Epidermal melanocyte (primary cell): ENCODE measurements at regions not wholly inside any gene's neighbourhood (a gene's known extent, or its start where the extent isn't known, plus 50 kb on each side); places are given as distances from the start of the nearest gene placed in this dataset.

ENCODE experiments used
- DNase-seq: peaks from one replicate; pipeline ENCODE4 v3.0.0; 2011; ENCODE audit warnings: low spot score; ENCODE audit not compliant: insufficient read length

DNA sequence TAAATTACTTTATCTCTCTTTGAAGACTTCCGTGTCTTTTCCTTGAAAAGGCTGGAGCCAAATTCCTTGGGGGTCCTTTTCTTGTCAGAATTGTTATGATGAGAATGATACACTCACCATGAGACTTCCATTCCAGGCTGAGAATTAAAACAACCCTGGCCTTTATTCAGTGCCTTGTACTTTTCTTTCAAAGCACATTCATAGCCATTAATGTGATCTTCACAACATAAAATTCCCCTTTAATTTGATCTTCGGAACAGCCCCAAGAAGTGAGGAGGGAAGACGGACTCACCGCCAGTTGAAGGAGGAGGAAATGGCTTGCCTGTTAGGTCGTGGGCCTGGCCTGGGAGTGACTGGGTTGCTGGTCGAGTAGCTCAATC, 127.3 kb downstream of the DDX1 start:
- no peak for DNase-seq

DNA sequence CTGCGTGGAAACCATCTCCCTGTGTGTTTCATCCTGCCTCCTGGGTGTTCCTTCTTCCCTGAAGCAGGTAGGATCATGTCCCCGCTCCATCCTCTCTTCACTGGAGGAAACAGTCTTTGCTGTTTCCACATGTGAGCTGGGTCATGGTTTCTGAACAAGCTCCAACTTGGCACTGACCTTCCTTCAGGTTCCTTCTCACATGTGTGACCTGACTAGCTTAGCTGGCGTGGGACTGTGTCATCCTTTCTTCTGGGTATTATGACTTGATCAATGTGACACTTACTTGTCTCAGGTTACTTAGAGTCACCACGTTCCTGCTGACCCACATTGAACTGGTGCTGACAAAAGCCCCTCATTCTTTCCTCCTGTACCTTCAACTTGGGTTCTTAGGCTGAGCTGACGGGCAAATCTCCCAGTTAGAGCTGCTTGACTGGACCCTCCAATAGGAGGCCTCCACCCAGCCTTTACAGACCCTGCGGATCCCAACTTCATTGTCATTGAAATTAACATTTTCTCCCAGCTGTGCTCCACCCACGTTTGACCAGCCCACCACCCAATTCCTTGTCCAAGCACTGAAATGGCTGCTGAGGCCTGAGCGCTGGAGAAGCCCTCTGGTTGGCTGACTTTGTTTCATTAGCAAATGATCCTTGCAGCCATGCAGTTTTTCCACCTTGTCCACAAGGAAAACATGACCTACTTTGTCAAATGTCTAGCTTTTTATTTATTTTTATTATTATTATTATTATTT, 128.1 kb downstream of the DDX1 start:
- DNase-seq: no peak

DNA sequence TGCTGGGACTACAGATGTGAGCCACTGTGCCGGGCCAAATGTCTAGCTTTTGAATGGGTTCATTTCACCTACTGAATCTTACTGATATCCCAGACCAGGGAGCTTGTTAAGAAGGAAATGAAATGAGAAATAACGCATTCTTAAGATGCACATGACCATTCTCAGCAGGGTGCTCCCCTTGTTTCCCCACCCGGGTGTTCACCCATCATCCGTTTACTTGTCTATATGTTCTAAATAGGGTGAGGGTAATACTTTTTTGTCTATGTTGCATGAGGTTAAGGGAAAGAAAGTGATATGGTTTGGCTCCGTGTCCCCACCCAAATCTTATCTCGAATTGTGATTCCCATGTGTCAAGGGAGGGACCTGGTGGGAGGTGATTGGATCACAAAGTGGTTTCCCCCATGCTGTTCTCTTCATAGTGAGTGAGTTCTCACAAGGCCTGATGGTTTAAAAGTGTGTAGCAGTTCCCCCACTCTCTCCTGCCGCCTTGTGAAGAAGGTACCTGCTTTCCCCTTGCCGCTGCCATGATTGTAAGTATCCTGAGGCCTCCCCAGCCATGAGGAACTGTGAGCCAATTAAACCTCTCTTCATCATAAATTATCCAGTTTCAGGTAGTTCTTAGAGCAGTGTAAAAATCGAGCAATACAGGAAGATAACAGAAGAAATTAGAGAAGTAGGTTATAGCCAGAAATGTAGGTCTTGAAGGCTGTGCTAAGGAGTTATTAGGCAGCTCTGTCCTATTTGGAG, 129.1 kb downstream of the DDX1 start:
- no peak for DNase-seq

DNA sequence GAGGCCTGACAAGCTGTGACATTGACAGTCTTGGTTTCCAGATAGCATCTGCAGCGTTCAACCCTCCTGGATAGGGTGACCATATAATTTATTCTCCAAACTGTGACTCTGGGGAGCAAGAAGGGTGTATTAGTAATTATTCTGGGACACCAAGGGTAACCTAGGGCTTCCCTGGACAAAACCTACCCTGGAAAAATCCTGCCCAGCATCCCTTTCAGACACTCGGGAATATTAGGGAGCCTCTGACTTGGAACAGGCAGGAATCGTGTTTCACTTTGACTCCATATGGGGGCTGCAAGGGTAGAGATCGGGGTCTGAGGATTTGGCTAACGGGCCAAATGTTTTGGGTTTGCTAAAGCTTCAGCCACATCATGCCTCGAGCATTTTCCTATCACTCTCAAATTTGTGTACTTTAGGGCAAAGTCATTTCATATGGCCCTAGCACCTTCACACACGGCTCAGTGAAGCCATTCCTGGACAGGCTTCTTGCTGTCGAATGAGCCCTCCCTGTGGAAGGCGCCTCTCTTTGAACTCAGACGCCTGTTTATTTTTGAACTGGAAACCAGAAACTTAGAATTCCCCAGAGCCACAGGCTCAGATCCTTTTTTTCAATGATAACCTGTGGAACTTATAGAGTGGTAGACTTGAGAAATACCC, 129.9 kb downstream of the DDX1 start:
- DNase-seq: no peak

DNA sequence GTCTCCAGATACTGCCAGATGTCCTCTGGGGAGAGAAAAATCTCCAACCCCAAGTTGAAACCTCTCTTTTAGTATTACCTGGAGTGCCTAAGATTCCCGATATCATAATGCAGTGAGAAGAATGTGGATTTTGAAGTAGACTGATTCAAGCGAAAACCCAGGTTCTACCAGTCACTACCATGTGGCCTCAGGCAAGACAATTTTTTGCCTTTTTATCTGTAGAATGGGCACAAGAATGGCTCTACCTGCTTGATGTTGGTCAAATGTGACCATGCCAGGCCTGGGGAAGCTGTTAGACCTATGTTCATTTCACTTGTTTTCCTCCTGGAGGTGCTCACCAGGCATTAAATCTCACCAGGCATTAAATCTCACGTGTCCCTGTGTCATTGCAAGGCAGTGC, 131.3 kb downstream of the DDX1 start:
- no peak for DNase-seq

DNA sequence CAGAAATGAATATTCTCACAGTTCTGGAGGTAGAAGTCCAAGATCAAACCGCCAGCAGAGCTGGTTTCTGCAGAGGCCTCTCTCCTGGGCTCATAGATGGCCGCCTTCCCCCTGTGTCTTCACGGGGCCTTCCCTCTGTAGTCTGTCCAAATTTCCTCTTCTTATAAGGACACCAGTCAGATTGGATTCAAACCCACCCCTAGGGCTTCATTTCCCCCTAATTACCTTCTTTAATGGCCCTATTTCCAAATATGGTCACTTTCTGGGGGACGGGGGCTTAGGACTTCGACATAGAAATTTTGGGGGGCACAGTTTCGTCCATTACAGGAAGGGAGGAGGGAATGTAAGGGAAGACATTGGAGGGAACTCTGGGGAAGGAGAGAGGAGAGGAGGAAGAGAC, 132.6 kb downstream of the DDX1 start:
- DNase-seq: no peak

DNA sequence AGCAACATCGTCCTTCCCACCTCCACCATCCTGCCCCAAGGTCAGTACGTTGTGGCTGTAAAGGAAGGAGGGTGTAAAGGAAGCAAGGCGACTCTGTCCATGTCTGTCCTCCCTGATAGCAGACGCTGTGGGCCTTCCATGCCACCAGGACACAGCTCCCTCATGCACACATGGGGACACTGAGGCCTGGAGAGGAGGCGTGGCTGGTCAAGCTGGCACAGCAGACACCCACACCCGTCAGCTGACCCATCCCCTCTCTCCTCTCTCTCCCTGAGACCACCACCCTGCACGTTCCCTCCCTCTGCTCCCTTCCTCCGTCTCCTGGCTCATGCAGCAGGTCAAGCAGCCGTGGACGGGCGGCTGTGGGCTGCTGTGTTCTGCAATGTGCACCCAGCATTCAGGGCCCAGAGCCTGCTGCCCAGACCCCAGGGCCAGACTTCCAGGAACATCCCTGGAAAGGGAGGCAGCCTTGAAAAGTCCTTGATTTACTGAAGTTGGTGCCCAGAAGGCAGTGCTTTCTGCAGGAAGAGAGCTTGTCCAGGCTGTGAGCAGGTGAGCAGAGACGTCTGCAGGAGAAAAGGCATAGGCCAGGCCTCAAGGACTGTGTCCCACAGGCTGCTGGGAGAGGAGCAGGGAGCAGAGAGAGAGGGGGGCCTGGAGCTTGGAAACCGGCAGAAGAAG, 133.6 kb downstream of the DDX1 start:
- no peak for DNase-seq

DNA sequence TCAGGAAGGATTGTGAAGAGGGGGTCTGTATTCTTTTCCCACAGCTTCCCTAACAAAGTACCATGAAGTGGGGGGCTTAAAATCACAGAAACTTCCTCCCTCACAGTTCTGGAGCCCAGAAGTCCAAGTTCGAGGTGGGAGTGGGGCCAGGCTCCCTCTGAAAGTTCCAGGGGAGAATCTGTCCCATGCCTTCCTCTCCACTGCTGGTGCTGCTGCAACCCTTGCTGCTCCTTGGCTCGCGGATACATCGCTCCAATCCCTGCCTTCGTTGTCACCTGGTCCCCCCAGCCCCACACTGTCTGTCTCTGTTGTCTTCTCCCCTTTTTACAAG, 134.1 kb downstream of the DDX1 start:
- DNase-seq: no peak

DNA sequence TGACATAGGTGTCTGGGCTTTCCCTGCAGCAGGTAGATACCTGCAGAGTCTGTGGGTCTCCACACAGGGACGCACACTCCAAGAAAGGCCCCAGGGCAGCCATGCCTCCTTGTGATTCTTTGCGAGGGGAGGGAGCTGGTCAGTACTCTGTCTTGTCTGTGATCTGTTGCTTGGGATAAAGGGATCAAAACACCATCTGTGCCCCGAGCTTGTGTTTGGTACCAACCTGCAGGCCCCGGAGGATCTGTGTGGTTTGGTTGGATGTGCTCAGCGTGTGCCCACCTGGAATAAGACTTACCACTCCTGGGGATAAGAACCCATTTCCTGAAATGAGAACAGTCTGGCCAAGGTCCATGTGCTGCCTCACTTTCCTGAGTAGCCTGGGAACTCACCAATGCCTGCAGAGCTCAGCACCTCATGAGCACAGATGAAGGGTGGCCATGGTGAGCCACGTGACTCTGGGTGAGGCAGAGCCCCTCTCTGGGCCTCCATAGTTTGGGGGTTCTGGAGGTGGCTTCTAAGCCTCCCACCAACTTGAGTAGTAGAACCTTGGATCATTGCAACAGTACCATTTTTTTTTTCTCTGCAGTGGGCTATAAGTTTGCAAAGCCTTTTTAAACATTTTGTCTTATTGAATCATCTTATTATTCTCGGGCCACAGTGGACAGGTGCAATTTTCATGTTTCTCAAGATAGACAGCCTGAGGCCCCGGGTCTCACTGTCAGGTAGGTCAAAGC, 134.8 kb downstream of the DDX1 start:
- no peak for DNase-seq

DNA sequence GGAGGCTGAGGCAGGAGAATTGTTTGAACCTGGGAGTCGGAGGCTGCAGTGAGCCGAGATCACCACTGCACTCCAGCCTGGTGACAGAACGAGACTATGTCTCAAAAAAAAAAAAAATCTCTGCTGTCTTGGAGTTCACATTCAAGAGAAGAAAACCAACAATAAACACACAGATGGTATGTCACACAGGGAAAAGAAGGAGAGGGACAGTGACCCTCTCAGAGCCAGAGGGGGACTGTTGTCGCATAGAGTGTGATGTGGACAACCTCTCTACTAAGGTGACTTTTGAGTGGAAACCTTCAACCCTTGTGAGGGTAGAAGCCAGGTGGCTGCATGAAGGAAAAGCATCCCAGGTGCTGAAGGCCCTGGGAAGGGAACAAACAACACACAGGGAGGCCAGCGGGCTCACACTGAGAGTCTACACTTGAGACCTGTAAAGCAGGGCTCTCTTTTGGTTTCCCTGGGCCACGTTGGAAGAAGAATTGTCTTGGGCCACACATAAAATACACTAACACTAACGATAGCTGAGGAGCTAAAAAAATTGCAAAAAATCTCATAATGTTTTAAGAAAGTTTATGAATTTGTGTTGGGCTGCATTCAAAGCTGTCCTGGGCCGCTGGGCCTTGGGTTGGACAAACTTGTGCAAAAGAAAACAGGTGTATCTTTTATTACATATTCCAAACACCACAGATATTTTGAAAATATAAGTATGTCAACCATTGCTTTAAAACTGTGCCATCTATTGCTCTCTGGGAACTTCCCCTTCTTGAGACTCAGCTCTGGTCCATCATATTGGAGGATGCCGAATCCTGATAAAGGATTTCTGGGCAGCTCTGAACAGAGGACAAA, 136.0 kb downstream of the DDX1 start:
- no peak for DNase-seq

DNA sequence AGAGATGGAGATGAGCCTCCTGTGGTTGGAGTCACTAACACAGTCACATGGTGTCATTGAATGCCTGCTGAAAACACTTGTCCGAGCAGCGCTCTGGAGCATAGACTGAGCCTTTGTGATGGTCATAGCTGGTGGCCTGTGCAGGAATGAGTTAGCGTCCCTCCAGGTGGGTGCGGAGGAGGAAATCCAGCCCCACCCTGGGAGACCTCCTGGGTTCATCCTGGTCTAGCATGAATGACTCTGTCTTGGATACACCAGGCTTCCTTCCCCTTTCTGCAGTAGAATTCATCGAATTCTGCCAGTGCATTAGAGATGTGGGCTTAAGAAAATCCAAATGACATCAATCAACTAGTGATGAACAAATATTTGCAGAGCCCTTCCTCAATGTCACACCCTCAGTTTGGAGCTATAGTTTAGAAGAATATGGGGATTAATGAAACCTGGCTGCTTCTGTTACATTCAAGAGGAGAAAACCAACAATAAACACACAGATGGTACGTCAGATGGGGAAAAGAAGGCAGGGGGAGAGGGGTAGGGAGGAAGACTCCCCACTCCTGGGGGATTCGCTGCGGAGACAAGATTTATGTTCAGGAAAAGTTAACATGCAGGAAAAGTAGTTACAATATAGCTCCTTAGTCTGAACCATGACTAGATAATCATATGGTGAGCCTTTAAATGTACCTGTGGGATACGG, 136.7 kb downstream of the DDX1 start:
- no peak for DNase-seq

DNA sequence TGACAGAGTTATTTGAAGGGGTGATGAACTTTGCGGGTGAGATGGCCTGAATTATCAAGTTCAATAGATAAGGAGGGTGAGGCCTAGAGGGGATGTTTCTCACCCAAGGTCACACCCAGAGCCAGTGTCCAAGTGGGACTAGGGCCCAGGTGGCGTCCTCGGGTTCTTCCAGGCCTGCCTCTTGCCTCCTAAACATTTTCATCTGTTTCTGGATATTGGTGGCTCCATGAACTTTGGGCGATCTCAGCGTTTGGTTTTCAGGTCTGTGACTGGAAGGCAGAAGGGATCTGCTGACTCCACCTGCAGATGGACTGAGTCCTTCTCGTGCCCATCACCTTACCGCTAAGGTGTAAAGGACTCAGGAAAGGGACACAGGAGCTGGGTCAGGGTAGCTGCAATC, 137.3 kb downstream of the DDX1 start:
- DNase-seq: no peak

DNA sequence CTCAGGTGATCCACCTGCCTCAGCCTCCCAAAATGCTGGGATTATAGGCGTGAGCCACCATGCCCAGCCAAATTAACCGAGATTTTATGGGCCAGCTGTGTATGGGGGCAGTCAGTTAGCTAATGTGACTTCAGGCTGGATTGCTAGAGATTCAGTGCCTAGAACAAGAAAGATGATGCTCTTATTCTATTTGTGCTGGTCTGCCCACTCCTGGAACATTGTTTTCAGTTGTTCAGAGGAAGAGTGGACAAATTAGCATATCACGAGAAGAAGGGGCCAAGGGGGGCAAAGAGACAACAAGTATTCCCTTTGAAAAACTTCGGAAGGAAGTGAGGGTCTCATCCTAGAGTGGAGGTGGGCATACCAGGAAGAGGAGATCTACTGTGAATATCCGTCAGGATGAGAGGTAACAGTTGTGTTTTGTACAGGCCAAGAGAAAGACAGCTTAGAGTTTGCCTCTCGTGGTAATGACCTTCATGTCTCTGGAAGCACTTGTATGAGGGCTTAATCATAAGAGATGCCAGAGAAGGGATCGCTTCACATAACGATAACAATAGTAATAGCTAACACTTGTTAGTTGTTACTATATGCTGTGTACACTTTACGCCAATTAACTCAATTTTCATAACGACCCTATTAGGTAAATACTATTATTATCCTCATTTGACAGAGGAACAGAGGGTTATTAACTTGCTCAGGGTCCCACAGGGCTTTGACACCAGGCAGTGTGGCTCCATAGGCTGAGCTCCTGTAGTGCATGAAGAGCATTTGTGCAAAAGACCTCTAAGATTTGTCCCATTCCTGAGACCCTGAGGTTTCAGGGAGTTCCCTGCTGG, 138.3 kb downstream of the DDX1 start:
- no peak for DNase-seq

DNA sequence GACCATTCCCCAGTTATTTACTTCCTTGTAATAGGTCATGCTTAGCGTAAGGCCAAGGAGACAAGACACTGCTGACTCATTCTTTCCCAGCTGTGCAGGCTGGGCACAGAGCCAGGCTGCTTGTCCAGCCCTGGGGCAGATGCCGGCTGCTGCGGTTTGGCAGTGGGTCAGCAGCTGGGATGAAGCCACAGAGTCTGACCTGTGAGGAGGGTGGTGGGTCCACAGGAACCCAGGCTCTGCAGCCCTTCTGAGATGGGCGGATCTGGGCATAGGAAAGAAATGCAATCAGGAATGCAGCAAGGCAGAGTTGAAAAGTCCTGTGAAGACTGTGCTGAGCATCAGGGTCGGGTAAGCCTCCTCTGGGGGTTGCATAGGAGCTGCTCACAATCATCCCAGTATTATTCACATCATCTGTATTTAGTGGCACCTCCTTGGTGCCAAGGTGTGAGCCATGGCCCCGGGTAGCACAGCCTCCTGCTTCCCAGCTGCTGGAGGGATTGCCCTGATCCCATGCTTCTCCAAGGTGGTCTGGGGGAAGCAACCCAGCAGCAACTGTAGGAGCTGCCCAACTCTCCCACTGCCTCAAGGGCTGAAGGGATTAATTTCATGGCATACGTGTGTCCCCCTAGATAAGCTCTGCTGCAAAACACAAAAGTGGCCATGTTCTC, 139.0 kb downstream of the DDX1 start:
- peak; percentile 89 for DNase-seq

DNA sequence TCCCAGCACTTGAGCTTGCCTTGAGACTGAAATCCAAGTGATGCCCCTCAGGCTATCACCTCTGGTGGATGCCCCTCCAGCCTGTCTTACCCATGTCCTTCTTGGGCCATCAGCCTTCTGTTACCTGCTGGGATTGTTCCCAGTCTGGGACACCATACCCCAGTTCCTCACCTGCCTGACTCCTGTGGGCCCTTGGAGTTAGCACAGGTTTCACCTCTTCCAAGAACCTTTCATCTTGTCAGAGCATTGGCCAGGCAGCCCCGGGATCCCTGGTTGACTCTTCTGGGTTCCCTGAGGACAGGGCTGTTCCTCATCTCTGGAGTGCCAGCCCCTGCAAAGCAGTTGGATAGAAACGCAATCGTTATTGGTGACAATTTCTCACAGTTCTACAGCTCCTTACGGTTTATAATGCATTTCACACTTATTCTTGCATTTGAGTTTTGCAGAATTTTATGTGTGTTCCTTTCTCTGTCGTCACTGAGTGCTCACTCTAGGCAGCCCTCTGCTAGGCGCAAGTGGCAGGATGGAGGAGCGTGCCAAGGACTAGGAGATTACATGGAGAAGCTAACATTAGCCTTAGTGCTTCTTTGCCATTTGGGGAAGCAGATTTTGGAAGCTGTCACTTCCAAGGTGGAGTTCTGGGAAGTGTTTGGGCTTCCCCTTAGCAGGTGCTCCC, 139.7 kb downstream of the DDX1 start:
- DNase-seq: no peak

DNA sequence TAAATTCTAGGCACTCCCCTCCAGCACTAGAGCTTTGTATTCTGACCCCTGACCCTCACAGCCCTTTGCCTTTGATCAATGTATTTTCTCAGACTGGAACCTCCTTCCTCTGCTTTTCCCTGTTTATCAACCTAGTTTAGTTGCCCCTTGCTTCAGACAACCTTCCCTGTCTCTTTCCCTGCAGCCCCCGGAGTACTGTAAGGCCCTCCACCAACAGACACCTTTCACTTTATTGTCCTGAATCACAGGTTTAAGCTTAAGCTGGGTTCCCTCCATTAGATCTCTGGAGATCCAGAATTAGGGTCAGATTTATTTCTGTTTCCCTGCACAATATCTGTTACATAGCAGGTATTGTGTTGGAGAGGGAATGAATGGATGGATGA, 140.2 kb downstream of the DDX1 start:
- no peak for DNase-seq

DNA sequence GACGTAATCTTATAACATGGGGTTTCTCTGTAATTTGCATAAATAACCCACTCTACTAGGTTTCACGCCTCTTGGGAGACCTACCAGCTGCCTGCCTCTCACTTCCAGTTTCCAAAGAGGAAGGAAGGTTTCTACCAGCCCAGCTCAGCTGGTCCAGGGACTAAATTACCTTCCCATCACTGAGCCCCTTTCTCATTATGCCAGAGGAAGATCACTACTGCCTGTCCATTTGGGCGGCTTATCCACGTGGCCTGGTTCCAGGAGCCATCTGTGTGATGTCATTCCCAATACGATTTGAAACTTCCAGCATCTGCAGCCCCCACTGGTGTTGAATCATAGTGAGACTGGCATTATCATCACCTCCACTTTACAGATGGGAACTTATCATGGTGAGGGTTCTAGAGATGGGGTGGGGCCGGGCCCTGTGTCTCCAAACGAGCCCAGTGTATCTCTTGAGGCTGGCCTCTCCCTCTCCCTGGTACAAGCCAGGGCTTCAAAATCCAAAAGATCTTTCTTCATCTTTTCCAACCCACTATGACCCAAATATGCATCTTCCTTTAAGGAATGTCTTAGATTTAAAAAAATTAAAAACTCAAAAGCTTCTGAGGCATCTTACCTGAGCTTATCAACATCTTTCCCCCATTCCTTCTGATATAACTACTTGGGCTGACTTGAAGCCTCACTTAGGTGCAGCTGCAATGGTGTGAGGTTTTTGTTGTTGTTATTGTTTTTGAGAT, 140.8 kb downstream of the DDX1 start:
- no peak for DNase-seq
